Peyer's patch (tissue), 4 donors: ENCODE measurements at regions not wholly inside any gene's neighbourhood (a gene's known extent, or its start where the extent isn't known, plus 50 kb on each side); places are given as distances from the start of the nearest gene placed in this dataset.

Source experiments
- DNase-seq, 3 donors: peaks; one replicate each; pipeline ENCODE4 v3.0.0-alpha.2; 2017 to 2019
- H3K27ac ChIP-seq, 4 donors: fragments of 200-600 bp; sonication (generic); one replicate each; pipeline ENCODE4 v1.5.1; 2016 to 2019
- H3K27me3 ChIP-seq, 2 donors: fragments of 200-600 bp; sonication (generic); one replicate each; pipeline ENCODE4 v1.5.1; 2019
- H3K36me3 ChIP-seq, 3 donors: fragments of 200-600 bp; sonication (generic); one replicate each; pipeline ENCODE4 v1.5.1; 2016 to 2019
- H3K4me1 ChIP-seq, 4 donors: fragments of 200-600 bp; sonication (generic); one replicate each; pipeline ENCODE4 v1.5.1; 2016 to 2019
- H3K4me3 ChIP-seq, 4 donors: fragments of 200-600 bp; sonication (generic); 1 replicate in 3 of 4; 2 replicates in 1 of 4; pipeline ENCODE4 v1.5.1; 2016 to 2019; ENCODE audit warnings: mild to moderate bottlenecking in 1 of 4
- H3K9me3 ChIP-seq, 4 donors: fragments of 200-600 bp; sonication (generic); one replicate each; pipeline ENCODE4 v1.5.1; 2016 to 2019; ENCODE audit warnings: mild to moderate bottlenecking in 1 of 4
- POLR2A ChIP-seq, 2 donors: fragments of 450-650 bp; IDR thresholded peaks; one replicate each; pipeline ENCODE4 v1.5.1; 2017; ENCODE audit warnings: antibody characterized with exemption in 2 of 2, mild to moderate bottlenecking in 2 of 2, moderate library complexity in 2 of 2
- TF ChIP-seq, protein P1 (sequence below), 6 experiments: fragments of 450-650 bp in 4 of 6; fragments of 200-600 bp in 2 of 6; sonication (generic) in 1 of 6; IDR thresholded peaks; one replicate each; pipeline ENCODE4 v1.5.1; 2017 to 2019; ENCODE audit warnings: antibody characterized with exemption in 6 of 6, mild to moderate bottlenecking in 3 of 6, moderate library complexity in 1 of 6

DNA sequence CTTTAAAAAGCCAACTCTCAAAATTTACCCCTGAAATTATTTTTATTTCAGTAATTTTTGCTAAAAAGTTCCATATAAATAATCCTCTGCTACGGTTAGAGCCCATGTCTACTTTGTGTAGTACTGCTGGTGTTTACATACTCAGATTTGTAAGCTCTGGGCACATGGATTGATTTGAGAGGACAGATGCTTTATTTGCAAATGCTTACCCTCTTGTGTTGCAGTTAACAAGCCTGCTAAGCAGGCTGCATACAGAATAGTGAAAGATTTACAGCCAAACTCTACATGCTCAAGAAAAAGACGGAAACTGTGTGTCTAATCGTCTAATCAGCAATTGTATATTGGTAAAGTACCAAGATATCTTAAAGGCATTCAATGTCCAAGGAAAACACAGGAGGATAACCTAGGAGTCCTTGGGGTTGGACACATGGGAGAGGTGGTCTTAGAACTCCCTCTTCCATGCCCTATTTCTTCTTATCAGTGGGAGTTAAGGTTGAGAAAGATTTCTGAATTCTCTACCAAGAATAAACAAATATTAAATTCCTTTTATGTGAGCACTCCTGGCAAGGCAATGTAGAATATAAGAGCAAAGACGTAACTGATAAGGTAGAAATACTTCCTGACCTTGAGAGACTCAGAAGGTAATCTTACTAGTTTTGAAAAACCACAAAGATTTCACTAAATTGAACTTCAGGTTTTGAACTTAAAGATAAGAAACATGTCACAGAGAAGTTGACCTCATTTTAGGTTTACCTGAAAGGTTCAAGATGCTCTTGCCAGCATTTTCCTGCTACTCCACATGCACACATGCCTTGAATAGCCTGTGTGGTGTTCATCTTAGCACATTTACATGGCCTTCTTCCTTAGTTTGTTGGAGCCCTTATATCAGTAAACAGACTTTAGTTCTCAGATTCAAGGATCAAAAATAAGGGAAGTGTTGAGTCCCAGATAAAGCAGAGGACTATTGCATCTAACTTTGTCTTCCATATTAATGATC is 1216.5 kb downstream of the SORCS3 start:
- Histone ChIP-seq H3K9me3 (no peaks in the 10 kb centered on the region), H3K27ac (no peak overlapping the region), H3K4me3 (no peak overlapping the region), H3K4me1 (no peaks in the 10 kb centered on the region), H3K27me3 (no peaks in the 10 kb centered on the region), H3K36me3 (no peaks in the 10 kb centered on the region)
- TF ChIP-seq, protein P1, sequence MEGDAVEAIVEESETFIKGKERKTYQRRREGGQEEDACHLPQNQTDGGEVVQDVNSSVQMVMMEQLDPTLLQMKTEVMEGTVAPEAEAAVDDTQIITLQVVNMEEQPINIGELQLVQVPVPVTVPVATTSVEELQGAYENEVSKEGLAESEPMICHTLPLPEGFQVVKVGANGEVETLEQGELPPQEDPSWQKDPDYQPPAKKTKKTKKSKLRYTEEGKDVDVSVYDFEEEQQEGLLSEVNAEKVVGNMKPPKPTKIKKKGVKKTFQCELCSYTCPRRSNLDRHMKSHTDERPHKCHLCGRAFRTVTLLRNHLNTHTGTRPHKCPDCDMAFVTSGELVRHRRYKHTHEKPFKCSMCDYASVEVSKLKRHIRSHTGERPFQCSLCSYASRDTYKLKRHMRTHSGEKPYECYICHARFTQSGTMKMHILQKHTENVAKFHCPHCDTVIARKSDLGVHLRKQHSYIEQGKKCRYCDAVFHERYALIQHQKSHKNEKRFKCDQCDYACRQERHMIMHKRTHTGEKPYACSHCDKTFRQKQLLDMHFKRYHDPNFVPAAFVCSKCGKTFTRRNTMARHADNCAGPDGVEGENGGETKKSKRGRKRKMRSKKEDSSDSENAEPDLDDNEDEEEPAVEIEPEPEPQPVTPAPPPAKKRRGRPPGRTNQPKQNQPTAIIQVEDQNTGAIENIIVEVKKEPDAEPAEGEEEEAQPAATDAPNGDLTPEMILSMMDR (IDR thresholded peaks at IDR 0.05): no peak
- no peak for TF ChIP-seq POLR2A (IDR thresholded peaks at IDR 0.05)
- DNase-seq: no peak

DNA sequence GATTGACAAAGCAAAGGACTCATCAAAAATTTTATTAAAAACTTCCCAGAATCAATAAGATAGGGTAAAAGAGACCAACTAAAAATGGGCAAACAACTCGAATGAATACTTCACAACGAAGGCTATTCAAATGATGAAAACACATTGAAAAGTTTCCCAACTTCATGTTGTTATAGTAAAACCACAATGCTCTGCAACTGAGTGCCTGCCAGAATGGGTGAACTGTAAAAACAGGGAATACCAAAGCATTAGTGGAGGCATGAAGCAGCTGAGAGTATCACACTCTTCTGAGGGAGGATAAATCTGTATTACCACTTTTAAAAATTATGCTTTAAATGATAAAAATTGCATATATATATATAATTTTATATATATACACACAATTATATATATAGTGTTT is 1214.7 kb downstream of the SORCS3 start:
- H3K9me3 ChIP-seq: no peaks in the 10 kb centered on the region
- DNase-seq: no peak
- H3K4me3 ChIP-seq: no peak overlapping the region
- H3K27ac ChIP-seq: no peak overlapping the region
- TF ChIP-seq, protein P1 (IDR thresholded peaks at IDR 0.05): no peak
- no peak for TF ChIP-seq POLR2A (IDR thresholded peaks at IDR 0.05)
- no peaks in the 10 kb centered on the region for H3K27me3 ChIP-seq
- H3K4me1 ChIP-seq: no peaks in the 10 kb centered on the region
- H3K36me3 ChIP-seq: no peaks in the 10 kb centered on the region

DNA sequence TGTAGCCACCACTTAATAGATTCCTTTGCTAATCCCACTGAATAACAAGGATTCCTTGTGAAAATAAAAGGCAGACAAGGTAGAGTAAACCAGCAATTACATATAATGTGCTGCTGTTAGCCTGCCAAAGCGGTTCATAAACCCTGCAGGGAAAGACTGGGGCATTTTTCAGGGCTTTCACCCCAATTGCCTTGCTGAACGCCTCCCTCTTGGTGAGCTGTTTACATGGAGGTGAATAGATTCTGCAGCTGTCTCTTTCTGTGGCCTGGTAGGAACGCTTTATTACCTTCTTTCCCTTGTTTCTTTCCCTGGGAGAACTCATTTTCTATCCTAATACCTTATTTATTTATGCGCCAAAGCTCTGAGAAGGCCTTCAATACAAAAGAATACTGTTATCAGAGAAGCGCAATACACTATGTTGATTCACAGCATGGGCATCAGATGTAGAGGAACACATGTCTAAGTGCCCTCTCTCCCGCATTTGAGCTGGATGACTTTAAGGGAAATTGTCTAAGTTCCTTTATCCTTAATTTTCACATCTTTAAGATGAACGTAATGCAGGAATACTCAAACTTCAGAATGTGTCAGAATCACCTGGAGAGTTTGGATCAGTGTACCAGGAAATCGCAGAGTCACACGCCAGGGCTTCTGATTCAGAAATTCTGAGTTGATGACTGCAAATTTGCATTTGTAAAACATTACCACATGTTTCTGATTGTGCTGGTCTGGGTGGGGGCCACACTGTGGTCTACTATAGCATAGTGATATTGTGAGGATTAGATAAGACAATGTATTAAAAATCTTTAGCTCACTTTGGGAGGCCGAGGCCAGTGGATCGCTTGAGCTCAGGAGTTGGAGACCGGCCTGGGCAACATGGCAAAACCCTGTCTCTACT is 1203.8 kb downstream of the SORCS3 start:
- Histone ChIP-seq H3K4me1 (no peaks in the 10 kb centered on the region), H3K27me3 (no peaks in the 10 kb centered on the region), H3K27ac (no peak overlapping the region), H3K4me3 (no peak overlapping the region), H3K36me3 (no peaks in the 10 kb centered on the region), H3K9me3 (no peaks in the 10 kb centered on the region)
- DNase-seq: no peak
- TF ChIP-seq, protein P1 (IDR thresholded peaks at IDR 0.05): no peak
- no peak for TF ChIP-seq POLR2A (IDR thresholded peaks at IDR 0.05)

DNA sequence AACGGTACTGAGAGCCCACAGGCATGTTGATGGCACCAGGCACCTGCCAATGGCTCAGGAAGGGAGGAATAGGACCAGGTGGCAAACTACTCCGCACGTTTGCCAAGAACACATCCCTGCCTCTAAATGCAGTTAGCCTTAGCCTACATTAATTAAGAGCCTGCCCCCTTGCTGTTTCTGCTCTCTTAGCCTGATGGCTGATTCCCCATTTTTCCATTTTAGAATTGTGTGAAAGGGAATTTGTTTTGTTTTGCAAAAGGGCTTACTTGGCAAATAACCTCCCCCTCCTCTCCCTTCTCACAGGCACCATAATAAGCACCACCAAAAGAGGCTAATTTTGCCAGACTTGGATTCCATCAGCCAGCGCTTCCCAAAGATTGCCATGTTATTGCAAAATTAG is 1203.2 kb downstream of the SORCS3 start:
- DNase-seq: no peak
- no peak overlapping the region for H3K27ac ChIP-seq
- TF ChIP-seq, protein P1 (IDR thresholded peaks at IDR 0.05): no peak
- no peak for TF ChIP-seq POLR2A (IDR thresholded peaks at IDR 0.05)
- no peaks in the 10 kb centered on the region for H3K36me3 ChIP-seq
- no peaks in the 10 kb centered on the region for H3K27me3 ChIP-seq
- H3K4me1 ChIP-seq: no peaks in the 10 kb centered on the region
- no peak overlapping the region for H3K4me3 ChIP-seq
- H3K9me3 ChIP-seq: no peaks in the 10 kb centered on the region

DNA sequence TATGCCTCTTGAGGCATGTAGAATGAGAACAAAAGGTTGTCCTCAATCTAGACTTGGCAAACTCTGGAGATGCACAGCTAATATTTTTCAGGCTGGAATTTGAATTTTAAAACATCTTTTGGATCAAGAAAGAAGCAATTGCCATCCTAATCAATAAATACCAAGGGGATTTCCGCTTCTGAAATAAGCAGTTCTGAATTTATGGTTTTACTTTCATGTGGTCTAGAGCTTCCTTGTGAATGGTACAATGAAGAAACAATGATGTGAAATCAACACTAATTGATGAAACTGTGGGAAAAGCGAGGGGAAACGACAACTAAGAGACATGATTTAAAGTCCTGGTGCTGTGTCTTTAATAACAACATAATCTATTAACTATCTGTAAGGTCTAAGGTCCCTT is 1202.7 kb downstream of the SORCS3 start:
- no peaks in the 10 kb centered on the region for H3K9me3 ChIP-seq
- H3K36me3 ChIP-seq: no peaks in the 10 kb centered on the region
- DNase-seq: no peak
- H3K4me1 ChIP-seq: no peaks in the 10 kb centered on the region
- H3K27me3 ChIP-seq: no peaks in the 10 kb centered on the region
- H3K4me3 ChIP-seq: no peak overlapping the region
- TF ChIP-seq, protein P1 (IDR thresholded peaks at IDR 0.05): no peak
- no peak for TF ChIP-seq POLR2A (IDR thresholded peaks at IDR 0.05)
- H3K27ac ChIP-seq: no peak overlapping the region
